Cardiac fibroblast (primary cell): ENCODE measurements at regions not wholly inside any gene's neighbourhood (a gene's known extent, or its start where the extent isn't known, plus 50 kb on each side); places are given as distances from the start of the nearest gene placed in this dataset.

Experiments
- DNase-seq, 2 donors: peaks; one replicate each; pipeline versions ENCODE4 v3.0.0 to v3.0.0-alpha.2; 2010; ENCODE audit warnings: low read depth in 2 of 2
- H3K4me3 ChIP-seq, 2 donors: replicated peaks in 1 of 2; 1 replicate in 1 of 2; 2 replicates in 1 of 2; pipeline ENCODE4 v1.5.1; 2011; ENCODE audit warnings: low read depth in 2 of 2, low read length in 2 of 2, mild to moderate bottlenecking in 2 of 2, moderate library complexity in 1 of 2
- CTCF ChIP-seq: IDR thresholded peaks from one replicate; pipeline ENCODE4 v1.5.1; 2011; ENCODE audit warnings: low read depth, mild to moderate bottlenecking, low read length, inconsistent platforms

GRCh38 chr10:21061982-21062381 is 164.9 kb upstream of the NEBL start:
- no peak for TF ChIP-seq CTCF
- no peak for DNase-seq
- H3K4me3 ChIP-seq: no peak overlapping the region

- no peak overlapping the region for H3K4me3 ChIP-seq
- no peak for TF ChIP-seq CTCF
- DNase-seq: no peak
These were observed 164.1 kb upstream of the NEBL start for GRCh38 chr10:21061184-21061583.

- no peak for DNase-seq
- H3K4me3 ChIP-seq: no peak overlapping the region
- no peak for TF ChIP-seq CTCF
These were observed 163.5 kb upstream of the NEBL start for GRCh38 chr10:21060626-21061025.

GRCh38 chr10:21057989-21058388 is 160.9 kb upstream of the NEBL start:
- H3K4me3 ChIP-seq: no peak overlapping the region
- DNase-seq: peak; percentile 41 to 64
- no peak for TF ChIP-seq CTCF

GRCh38 chr10:21057436-21057835 is 160.3 kb upstream of the NEBL start:
- no peak for DNase-seq
- TF ChIP-seq CTCF: no peak

DNA sequence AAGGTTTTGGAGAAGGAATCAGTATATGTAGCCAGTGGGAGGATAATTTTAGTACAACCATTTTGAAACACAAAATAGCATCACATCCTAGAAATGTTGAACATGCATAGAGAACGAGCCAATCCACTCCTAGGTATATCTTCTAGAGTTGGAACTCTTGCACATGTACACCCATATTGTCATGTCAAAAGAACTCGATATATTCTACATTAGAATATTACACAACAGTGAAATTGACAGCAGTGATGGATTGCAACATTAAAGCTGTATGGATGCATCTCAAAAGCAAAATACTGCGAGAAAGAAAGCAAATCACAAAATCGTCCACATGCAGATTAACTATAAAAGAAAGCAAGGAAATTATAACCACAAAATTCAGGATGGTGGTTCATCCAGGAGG is 159.3 kb upstream of the NEBL start:
- no peak for TF ChIP-seq CTCF
- no peak for DNase-seq
- H3K4me3 ChIP-seq: no peak overlapping the region

More at GRCh38 chr10:21057436-21057835, 160.3 kb upstream of the NEBL start:
- no peak overlapping the region for H3K4me3 ChIP-seq
